ENCODE measurements at regions not wholly inside any gene's neighbourhood (a gene's known extent, or its start where the extent isn't known, plus 50 kb on each side); places are given as distances from the start of the nearest gene placed in this dataset.

DNA sequence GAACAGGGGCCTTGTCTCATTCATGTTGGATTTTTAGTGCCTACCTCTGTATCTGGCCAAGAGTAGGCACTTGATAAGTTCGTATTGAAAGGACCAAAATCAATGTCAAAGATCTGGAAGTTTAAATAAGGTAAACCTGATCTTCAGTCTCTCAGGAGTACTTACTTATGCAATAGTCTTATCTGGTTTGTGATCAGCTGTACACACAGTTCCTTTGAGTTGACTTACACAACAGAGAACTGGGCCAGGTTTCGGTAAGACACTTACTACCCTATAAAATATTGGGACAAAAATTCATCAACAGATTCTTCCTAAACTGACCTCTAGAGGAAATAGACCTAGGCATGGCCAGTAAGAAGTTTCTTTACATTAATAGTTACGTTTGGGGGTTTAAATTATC is 113.6 kb upstream of the NXPH2 start:
- TF ChIP-seq POLR2A (IDR thresholded peaks at IDR 0.05; ENCODE audit: extremely low read depth, insufficient read length), result no peak
- TF ChIP-seq, protein P1, sequence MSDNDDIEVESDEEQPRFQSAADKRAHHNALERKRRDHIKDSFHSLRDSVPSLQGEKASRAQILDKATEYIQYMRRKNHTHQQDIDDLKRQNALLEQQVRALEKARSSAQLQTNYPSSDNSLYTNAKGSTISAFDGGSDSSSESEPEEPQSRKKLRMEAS (IDR thresholded peaks at IDR 0.05; ENCODE audit: low read depth, low read length), result no peak

Data from NB4 (cell line).